Activated naive CD4-positive, alpha-beta T cell treated with anti-CD3 and anti-CD28 coated beads, Interleukin-2, amount 50 U/mL, for 16 hours (primary cell): ENCODE measurements at regions not wholly inside any gene's neighbourhood (a gene's known extent, or its start where the extent isn't known, plus 50 kb on each side); places are given as distances from the start of the nearest gene placed in this dataset.

ENCODE experiments used
- DNase-seq: peaks from one replicate; pipeline ENCODE4 v3.0.0-alpha.2; 2020

- no peak for DNase-seq
Observed at GRCh38 chr1:209454340-209454994, 129.0 kb upstream of the CAMK1G start.

DNA sequence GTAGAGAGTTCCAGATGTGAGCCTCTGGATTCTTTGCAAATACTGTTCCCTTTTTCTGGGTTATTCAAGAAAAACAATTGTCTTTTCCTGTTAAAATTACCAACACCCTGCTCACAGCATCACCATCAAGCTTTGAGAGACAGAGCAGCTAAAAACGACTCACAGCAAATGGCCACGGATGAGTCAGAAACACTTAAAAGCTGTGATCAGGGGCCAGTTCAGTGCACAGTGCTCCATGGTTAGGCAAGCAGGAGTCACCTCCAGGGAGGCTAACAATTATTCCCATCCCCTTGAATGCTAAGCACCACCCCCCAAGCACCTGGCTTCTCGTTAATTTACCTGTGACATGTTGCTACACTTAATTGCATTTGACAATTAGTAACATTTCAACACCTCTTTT is 128.4 kb upstream of the CAMK1G start:
- no peak for DNase-seq

- no peak for DNase-seq
Observed at GRCh38 chr1:209455661-209456358, 127.7 kb upstream of the CAMK1G start.

GRCh38 chr1:209456878-209457277 is 126.6 kb upstream of the CAMK1G start:
- no peak for DNase-seq

DNA sequence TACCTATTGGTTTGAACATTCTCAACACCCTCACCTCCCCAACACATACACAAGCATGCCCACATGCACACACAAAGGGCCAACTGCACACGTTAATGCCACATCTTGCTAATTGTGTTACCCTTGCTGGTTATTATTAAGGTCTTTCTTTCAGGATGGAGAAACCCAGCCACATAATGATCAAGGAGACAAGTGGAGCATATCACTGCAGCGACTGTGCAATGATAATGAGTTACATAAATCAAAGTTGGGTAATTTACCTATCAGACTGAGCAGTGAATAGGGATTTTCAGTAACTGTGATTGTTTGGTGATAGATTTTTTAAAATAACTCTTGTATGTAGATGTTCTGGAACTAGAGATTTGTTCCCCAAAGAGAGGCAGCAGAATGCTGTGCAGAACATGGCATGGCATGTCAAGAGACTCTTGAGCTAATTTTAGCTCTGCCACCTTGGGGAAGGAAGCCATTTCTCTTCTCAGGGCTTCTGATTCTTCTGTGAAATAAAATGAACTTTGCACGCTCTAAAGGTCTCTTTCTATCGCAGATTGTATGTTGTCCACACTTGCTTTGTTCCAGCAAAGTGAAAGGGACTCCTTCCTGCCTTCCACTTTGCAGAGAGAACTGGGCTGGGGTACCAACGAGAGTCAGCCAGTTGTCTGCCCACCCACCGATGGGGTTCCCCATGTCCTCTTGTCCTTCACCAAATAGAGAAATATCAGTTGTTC is 126.0 kb upstream of the CAMK1G start:
- no peak for DNase-seq

DNA sequence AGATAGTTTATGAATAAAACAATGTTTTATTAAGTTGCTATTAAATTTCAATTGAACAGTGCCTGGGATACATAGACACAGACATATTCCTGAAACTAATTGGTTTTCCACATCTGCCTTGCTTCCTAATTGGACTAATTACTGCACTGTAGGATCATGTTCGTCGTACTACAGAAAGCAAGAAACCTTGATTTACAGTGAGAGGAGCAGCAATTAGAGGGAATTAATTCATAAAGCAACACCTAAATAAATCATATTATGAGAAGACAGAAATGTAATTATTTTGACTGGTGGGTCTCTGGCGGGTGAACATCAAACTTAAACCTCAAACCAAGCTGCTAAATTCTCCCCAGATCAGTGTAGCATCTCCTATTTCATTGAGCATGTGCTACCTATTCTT is 124.6 kb upstream of the CAMK1G start:
- no peak for DNase-seq

DNA sequence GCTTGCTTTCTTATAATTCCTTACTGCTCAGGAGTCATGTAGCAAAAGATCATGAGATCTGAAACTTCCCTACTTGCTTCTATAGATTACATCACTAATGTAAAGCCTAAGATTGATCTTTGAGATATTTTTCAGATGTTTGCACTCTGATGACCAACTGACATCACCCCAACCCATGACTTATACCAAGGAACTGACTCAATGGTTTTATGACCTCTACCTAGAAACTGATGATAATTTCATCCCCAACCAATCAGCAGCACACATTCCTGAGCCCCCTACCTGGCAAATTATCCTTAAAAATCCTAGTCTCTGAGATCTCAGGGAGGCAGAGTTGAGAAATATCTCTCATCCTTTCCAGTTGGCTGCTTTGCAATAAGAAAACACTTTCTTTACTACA is 122.3 kb upstream of the CAMK1G start:
- DNase-seq = no peak

GRCh38 chr1:209462433-209462832 is 121.1 kb upstream of the CAMK1G start:
- DNase-seq = no peak

- no peak for DNase-seq
Observed at GRCh38 chr1:209463441-209463840, 120.1 kb upstream of the CAMK1G start.

GRCh38 chr1:209473025-209473424 is 110.5 kb upstream of the CAMK1G start:
- no peak for DNase-seq

DNA sequence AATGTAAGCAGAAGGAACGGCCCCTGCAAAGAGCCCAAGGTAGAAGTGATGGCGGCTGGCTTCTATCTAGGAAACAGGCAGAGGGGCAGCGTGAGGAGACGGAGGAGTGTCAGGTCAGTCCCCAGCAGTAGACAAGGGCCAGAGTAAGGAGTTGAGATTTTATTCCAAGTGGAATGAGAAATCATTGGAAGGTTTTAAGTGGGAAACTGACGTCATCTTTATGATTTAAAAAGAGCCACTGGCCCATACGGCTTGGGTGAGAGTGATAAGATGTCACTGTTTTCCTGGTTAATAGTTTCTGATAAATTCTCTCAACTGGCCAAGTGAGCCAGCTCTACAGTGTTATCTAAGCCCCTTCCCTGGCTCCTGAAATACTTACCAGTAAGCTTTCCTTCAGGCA is 103.2 kb upstream of the CAMK1G start:
- no peak for DNase-seq

DNA sequence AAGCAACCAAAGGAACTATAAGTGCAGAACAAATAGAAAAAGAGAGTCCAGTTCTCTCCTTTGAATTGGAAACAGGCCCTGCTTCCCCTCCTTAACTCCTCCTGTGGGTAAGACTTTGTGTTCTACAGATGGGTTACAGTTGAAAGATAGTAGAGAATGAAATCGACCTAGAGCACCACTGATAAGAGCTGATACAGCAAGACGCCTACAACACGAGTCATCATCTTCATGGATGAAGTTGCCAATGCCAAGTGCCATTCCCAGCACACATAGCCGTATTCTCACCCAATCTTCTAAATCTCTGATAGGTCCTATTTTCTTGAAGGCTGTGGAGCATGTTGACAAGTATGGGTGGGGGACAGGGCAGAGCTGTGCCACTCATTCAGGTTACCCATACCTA is 99.8 kb upstream of the CAMK1G start:
- no peak for DNase-seq

DNA sequence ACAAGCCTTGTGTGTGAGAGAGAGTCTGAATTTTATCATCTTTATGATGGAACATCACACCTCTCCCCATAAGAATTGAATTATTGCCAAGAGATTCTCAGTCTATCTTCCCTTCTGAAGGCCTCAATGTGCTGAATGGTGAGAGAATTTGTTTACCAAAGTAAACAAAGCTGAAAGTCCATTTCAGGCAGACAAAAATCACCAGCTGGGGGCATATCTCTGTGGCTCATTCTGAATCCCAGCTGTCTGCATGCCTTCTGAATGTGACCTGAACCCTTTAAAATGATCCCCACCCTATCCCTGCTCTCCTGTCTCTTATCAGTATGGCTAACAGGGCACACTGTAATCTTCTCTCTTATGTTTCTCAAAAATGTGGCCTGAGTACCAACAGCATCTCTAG is 99.1 kb upstream of the CAMK1G start:
- no peak for DNase-seq

DNA sequence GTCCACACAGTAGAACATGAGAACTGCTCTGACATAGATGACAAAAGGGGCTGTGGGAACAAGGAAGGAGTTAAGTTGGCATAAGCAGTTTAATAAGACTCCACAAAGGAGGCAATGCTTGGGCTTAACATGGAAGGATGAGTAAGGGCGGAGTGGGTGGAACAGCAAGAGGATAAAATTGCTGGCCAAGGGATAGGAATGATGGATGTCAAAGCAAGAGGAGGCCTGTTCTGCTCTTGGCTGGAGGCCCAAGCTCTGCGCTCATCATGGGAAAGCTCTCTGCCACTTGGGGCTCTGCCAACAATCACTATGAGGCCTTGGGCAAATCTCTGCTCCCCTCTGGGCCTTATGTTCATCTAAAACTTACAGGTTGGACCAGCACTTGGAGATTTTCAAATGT is 98.3 kb upstream of the CAMK1G start:
- no peak for DNase-seq

DNA sequence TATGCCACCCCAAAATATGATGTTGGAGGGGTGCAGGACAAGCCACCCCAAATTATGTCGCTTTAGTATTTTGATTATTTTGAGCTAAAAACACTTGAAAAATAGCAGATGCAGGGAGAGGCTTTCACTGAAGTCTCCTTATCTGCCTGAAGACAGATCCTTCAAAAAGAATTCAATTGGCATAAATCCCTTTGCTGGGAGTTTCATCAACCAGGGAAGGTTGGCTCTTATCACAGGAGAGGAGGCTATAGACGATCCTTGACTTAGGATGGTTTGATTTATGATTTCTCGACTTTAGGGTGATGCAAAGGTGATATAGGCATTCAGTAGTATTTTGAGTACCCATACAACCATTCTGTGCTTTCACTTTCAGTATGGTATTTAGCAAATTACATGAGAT is 97.8 kb upstream of the CAMK1G start:
- DNase-seq = no peak

DNA sequence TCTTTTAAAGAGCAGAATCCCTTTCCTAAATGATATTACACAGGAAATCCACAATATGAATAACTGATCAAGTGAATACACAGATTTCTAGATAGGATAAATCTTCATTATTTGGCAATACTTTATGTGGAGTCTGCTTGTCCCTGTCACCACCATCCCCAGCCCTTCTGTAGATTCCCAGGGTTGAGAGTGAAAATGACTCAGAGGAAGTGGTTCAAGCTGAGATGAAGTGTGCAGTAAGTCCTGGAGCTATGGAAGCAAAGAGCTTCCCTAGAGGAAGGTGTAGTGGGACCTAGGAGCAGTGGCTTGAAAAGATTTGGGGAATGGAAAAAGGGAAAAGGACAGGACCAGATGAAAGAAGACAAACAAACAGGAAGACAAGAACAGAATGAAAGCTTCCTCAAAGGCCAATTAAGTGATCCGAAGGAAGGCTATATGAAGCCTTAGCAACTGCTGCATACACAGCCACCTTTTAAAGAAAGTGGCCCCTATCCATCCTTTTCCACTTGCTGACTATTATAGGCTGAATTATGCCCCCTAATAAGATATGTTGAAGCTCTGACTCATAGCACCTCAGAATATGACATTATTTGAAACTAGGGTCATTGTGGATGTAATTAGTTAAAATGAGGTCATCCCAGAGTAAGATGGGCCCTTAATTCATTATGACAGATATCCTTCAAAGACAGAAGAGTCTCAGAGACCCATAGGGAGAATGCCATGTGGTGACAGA is 96.5 kb upstream of the CAMK1G start:
- no peak for DNase-seq

DNA sequence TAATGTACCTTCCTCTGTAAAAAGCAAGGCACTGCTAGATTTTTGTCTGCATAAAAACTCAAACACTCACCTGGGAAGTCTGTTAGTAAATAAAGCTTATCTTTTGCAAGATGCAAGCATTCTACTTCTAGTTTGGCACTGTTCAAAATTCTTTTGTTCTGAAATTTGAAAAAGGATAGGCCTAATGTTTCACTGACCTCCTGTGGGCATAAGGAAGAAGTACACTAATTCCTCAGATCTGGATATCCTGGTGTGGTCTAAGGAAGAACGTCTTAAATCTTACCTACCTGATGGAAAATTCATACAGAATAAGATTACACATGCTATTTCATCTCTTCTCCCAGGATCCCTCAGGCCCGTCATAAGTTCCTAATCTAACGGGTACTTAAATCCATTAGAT is 93.5 kb upstream of the CAMK1G start:
- DNase-seq = no peak

GRCh38 chr1:209491031-209491430 is 92.5 kb upstream of the CAMK1G start:
- no peak for DNase-seq

GRCh38 chr1:209491496-209491895 is 92.0 kb upstream of the CAMK1G start:
- DNase-seq = no peak

GRCh38 chr1:209491897-209492296 is 91.6 kb upstream of the CAMK1G start:
- DNase-seq = no peak

- no peak for DNase-seq
Observed at GRCh38 chr1:209493559-209493958, 90.0 kb upstream of the CAMK1G start.

GRCh38 chr1:209497729-209498128 is 85.8 kb upstream of the CAMK1G start:
- no peak for DNase-seq

GRCh38 chr1:209500993-209501392 is 82.5 kb upstream of the CAMK1G start:
- no peak for DNase-seq

DNA sequence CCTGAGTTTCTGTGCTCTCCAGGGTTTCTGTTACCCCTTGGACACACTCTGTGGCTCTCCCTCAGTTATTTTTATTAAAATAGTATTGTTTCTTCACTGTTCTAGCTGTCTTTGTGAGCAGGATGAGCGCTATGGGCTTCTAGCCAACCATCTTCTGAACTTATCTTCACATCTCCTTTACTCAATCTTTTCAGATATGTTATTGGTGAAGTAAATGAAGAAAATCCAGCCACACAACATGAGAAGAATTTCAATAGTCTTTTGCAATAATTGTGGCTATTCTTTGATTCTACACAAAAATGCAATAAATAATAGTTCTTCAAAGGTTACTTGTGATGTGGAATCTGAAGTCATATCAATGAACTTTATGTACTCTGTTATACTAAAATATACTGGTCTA is 80.3 kb upstream of the CAMK1G start:
- no peak for DNase-seq
